A549 (cell line): ENCODE measurements at regions not wholly inside any gene's neighbourhood (a gene's known extent, or its start where the extent isn't known, plus 50 kb on each side); places are given as distances from the start of the nearest gene placed in this dataset.

Source experiments
- ATAC-seq, 2 experiments: fragments of 200-7000 bp in 1 of 2; fragments of >200 bp in 1 of 2; cut with Nextera tagmentation in 1 of 2; cut with Tn5 transposase in 1 of 2; 3 replicates each; pipeline versions ENCODE4 v1.8.0 to v1.9.1; 2018 to 2020; ENCODE audit warnings: mild to moderate bottlenecking in 1 of 2, moderate library complexity in 1 of 2
- CTCF ChIA-PET: fragments of 300-600 bp; sonication (Branson Sonifier 250); formaldehyde crosslinking; extraction: SDS; loops from one replicate; lab custom pipeline; 2021; ENCODE audit warnings: antibody characterized with exemption, inconsistent platforms; lab: Yijun Ruan, JAX
- POLR2A ChIA-PET: fragments of 350-600 bp; formaldehyde crosslinking; extraction: SDS; loops from one replicate; lab custom pipeline; 2021; ENCODE audit warnings: antibody characterized with exemption, inconsistent platforms; lab: Yijun Ruan, JAX
- DNase-seq, 2 experiments: peaks; one replicate each; pipeline versions ENCODE4 v3.0.0 to v3.0.0-alpha.2; 2011 to 2016; ENCODE audit warnings: low read depth in 1 of 2, low spot score in 1 of 2
- FAIRE-seq: peaks from 2 replicates; lab custom pipeline; 2011; peaks lifted over from hg19 to GRCh38; lab: Jason Lieb, UNC
- H3K27ac ChIP-seq, 2 experiments: fragments of >200 bp; sonication (Bioruptor Twin); formaldehyde crosslinking; 3 replicates each; pipeline ENCODE4 v1.5.1; 2016 to 2017
- H3K4me1 ChIP-seq: fragments of >200 bp; sonication (Bioruptor Twin); formaldehyde crosslinking; 3 replicates; pipeline ENCODE4 v1.6.1; 2016
- H3K4me2 ChIP-seq: fragments of >200 bp; sonication (Bioruptor Twin); formaldehyde crosslinking; 3 replicates; pipeline ENCODE4 v1.6.1; 2016
- H3K4me3 ChIP-seq: fragments of >200 bp; sonication (Bioruptor Twin); formaldehyde crosslinking; 3 replicates; pipeline ENCODE4 v1.5.1; 2016
- H3K9me3 ChIP-seq: fragments of >200 bp; sonication (Bioruptor Twin); formaldehyde crosslinking; 3 replicates; pipeline ENCODE4 v1.6.1; 2016
- CBX8 ChIP-seq: fragments of 200-600 bp; sonication (generic); IDR thresholded peaks from 2 replicates; pipeline ENCODE4 v1.6.1; 2016
- EHMT2 ChIP-seq: fragments of 200-600 bp; sonication (generic); IDR thresholded peaks from 2 replicates; pipeline ENCODE4 v1.6.1; 2016; ENCODE audit warnings: antibody characterized with exemption, low read depth, mild to moderate bottlenecking, moderate library complexity
- EP300 ChIP-seq, 2 experiments: fragments of >200 bp; sonication (Bioruptor Twin); formaldehyde crosslinking; IDR thresholded peaks; 2 replicates in 1 of 2; 3 replicates in 1 of 2; pipeline ENCODE4 v1.6.1; 2016 to 2017
- FOSL2 ChIP-seq, 2 experiments: fragments of 450-650 bp in 1 of 2; fragments of >200 bp in 1 of 2; sonication (Bioruptor Twin) in 1 of 2; formaldehyde crosslinking; IDR thresholded peaks; 2 replicates each; pipeline versions ENCODE4 v1.5.0 to v1.6.1; 2016 to 2020; ENCODE audit warnings: mild to moderate bottlenecking in 1 of 2, moderate library complexity in 1 of 2
- HDAC2 ChIP-seq: fragments of 200-600 bp; sonication (generic); IDR thresholded peaks from 2 replicates; pipeline ENCODE4 v1.6.1; 2016
- HOXB13 ChIP-seq: fragments of 250-450 bp; sonication (Bioruptor Pico); IDR thresholded peaks from 2 replicates; pipeline ENCODE4 v1.5.0; 2020; ENCODE audit warnings: low read depth, mild to moderate bottlenecking, moderate library complexity
- JUN ChIP-seq, 2 experiments: fragments of >200 bp; sonication (Bioruptor Twin); formaldehyde crosslinking; IDR thresholded peaks; 2 replicates in 1 of 2; 3 replicates in 1 of 2; pipeline ENCODE4 v1.6.1; 2016 to 2017
- JUNB ChIP-seq: fragments of >200 bp; sonication (Bioruptor Twin); formaldehyde crosslinking; IDR thresholded peaks from 2 replicates; pipeline ENCODE4 v1.6.1; 2016
- KDM5A ChIP-seq: fragments of 200-600 bp; sonication (generic); IDR thresholded peaks from 2 replicates; pipeline ENCODE4 v1.6.1; 2016; ENCODE audit warnings: antibody characterized with exemption, mild to moderate bottlenecking
- MAZ ChIP-seq: fragments of 150-350 bp; IDR thresholded peaks from 2 replicates; pipeline ENCODE4 v1.6.1; 2014; ENCODE audit warnings: antibody characterized with exemption, low read depth, low read length, borderline replicate concordance
- NFE2L2 ChIP-seq: fragments of 150-350 bp; conservative IDR thresholded peaks from 2 replicates; pipeline ENCODE4 v1.6.1; 2014; ENCODE audit warnings: low read length
- PHF8 ChIP-seq: fragments of 200-600 bp; sonication (generic); IDR thresholded peaks from 2 replicates; pipeline ENCODE4 v1.6.1; 2016; ENCODE audit warnings: low read depth, mild to moderate bottlenecking, antibody characterized with exemption, moderate library complexity, borderline replicate concordance
- RFX5 ChIP-seq: fragments of 450-650 bp; IDR thresholded peaks from 2 replicates; pipeline ENCODE4 v1.7.1; 2014; ENCODE audit warnings: antibody characterized with exemption, mild to moderate bottlenecking, moderate library complexity
- RNF2 ChIP-seq: fragments of 200-600 bp; sonication (generic); IDR thresholded peaks from 2 replicates; pipeline ENCODE4 v1.6.1; 2016; ENCODE audit warnings: low read depth, mild to moderate bottlenecking, antibody characterized with exemption, moderate library complexity, borderline replicate concordance
- SREBF2 ChIP-seq: fragments of 450-650 bp; IDR thresholded peaks from 2 replicates; pipeline ENCODE4 v1.6.1; 2014; ENCODE audit warnings: mild to moderate bottlenecking, moderate library complexity
- TFCP2L1 ChIP-seq: fragments of 250-450 bp; sonication (Bioruptor Pico); IDR thresholded peaks from 2 replicates; pipeline ENCODE4 v1.5.0; 2021; ENCODE audit warnings: mild to moderate bottlenecking
- ZC3H11A ChIP-seq: fragments of 450-650 bp; IDR thresholded peaks from 2 replicates; pipeline ENCODE4 v1.6.1; 2014; ENCODE audit warnings: antibody characterized with exemption, mild to moderate bottlenecking
- ZNF302 ChIP-seq: fragments of 250-450 bp; sonication (Bioruptor Pico); IDR thresholded peaks from 2 replicates; pipeline ENCODE4 v1.9.0; 2021; ENCODE audit warnings: inconsistent platforms, mild to moderate bottlenecking, moderate library complexity
- WGBS: methylation state at CpG from one replicate; pipeline ENCODE4 v1.1.6; 2017; ENCODE audit errors: missing lambda C conversion rate; 5-methylcytosine and 5-hydroxymethylcytosine counted together
- TF ChIP-seq, protein P1 (sequence below): IDR thresholded peaks from 2 replicates; pipeline ENCODE4 v1.6.1; 2012; ENCODE audit warnings: low read depth, borderline replicate concordance
- TF ChIP-seq, protein P2 (sequence below): fragments of 250-450 bp; sonication (Bioruptor Pico); IDR thresholded peaks from 2 replicates; pipeline ENCODE4 v1.5.0; 2021; ENCODE audit warnings: mild to moderate bottlenecking, moderate library complexity, borderline replicate concordance
- TF ChIP-seq, protein P3 (sequence below): fragments of 450-650 bp; IDR thresholded peaks from 2 replicates; pipeline ENCODE4 v1.6.1; 2014; ENCODE audit warnings: antibody characterized with exemption
- TF ChIP-seq, protein P4 (sequence below): fragments of 150-350 bp; IDR thresholded peaks from 2 replicates; pipeline ENCODE4 v1.6.1; 2014; ENCODE audit warnings: low read depth, mild to moderate bottlenecking, low read length
- TF ChIP-seq, protein P5 (sequence below): fragments of 200-600 bp; sonication (generic); IDR thresholded peaks from 2 replicates; pipeline ENCODE4 v1.6.1; 2016; ENCODE audit warnings: antibody characterized with exemption, mild to moderate bottlenecking, moderate library complexity

DNA sequence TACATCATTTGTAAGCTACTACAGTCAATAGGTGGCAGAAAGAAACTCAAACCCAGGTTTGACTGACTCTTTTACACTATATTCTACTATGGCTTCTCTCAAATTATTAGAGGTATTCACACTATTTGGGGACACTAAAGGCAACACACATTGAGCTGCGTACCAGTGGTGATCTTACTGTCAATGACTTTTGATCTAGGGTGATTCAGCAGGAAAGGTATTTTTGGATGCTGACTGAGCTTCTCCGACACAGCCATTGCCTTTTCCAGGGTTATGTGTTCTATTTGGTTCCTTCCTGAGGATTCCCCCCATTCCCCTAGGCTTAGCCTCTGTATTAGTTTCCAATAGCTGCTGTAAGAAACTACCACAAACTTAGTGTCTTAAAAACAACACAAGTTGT, 73.2 kb upstream of the JAK1 start:
- TF ChIP-seq, protein P1, sequence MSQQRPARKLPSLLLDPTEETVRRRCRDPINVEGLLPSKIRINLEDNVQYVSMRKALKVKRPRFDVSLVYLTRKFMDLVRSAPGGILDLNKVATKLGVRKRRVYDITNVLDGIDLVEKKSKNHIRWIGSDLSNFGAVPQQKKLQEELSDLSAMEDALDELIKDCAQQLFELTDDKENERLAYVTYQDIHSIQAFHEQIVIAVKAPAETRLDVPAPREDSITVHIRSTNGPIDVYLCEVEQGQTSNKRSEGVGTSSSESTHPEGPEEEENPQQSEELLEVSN: no peak
- TF ChIP-seq KDM5A (no peak), HDAC2 (no peak), NFE2L2 (no peak), PHF8 (no peak), ZC3H11A (no peak), HOXB13 (no peak), JUN (IDR thresholded peaks at IDR 0.05) (no peak), RNF2 (no peak)
- TF ChIP-seq, protein P2, sequence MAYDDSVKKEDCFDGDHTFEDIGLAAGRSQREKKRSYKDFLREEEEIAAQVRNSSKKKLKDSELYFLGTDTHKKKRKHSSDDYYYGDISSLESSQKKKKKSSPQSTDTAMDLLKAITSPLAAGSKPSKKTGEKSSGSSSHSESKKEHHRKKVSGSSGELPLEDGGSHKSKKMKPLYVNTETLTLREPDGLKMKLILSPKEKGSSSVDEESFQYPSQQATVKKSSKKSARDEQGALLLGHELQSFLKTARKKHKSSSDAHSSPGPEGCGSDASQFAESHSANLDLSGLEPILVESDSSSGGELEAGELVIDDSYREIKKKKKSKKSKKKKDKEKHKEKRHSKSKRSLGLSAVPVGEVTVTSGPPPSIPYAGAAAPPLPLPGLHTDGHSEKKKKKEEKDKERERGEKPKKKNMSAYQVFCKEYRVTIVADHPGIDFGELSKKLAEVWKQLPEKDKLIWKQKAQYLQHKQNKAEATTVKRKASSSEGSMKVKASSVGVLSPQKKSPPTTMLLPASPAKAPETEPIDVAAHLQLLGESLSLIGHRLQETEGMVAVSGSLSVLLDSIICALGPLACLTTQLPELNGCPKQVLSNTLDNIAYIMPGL (CRISPR knock-in tag): no peak
- Histone ChIP-seq H3K4me3 (no peak overlapping the region), H3K27ac (no peak overlapping the region), H3K9me3 (no peaks in the 10 kb centered on the region), H3K4me1 (no peaks in the 10 kb centered on the region), H3K4me2 (no peak overlapping the region)
- DNase-seq (no peak), ATAC-seq (no peak), FAIRE-seq (no peak)
- WGBS: 88% methylated on average over 2 of the region's 2 CpGs
- CTCF ChIA-PET: no interaction called here
- POLR2A ChIA-PET: no interaction called here

DNA sequence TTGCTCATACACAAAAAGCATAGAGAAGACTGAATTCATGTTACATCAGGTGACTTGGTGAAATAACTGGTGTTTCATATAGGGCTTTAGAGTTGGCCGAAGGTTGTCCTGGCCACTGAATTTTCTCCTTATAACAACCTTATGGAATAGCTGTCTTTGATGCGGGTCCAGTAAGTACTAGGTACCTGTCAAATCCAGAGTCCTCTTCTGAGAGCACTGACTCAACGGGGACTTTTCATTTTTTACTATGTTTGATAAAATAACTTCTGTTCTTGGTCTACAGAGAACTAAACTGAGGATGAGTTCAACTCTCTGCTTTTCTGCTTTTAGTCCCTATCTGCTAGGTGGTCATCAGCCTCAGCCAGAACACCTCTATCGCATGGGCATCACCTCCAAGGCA, 76.1 kb upstream of the JAK1 start:
- no peak for DNase-seq
- WGBS: 84% methylated on average over 4 of the region's 4 CpGs
- ATAC-seq: no peak
- Histone ChIP-seq H3K9me3 (no peaks in the 10 kb centered on the region), H3K4me3 (no peak overlapping the region), H3K27ac (no peak overlapping the region), H3K4me2 (no peak overlapping the region), H3K4me1 (no peaks in the 10 kb centered on the region)
- TF ChIP-seq, protein P3, sequence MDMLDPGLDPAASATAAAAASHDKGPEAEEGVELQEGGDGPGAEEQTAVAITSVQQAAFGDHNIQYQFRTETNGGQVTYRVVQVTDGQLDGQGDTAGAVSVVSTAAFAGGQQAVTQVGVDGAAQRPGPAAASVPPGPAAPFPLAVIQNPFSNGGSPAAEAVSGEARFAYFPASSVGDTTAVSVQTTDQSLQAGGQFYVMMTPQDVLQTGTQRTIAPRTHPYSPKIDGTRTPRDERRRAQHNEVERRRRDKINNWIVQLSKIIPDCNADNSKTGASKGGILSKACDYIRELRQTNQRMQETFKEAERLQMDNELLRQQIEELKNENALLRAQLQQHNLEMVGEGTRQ: no peak
- no peak for TF ChIP-seq CBX8
- no peak for TF ChIP-seq MAZ
- no peak for TF ChIP-seq EP300 (IDR thresholded peaks at IDR 0.05)
- no peak for TF ChIP-seq SREBF2
- TF ChIP-seq, protein P4, sequence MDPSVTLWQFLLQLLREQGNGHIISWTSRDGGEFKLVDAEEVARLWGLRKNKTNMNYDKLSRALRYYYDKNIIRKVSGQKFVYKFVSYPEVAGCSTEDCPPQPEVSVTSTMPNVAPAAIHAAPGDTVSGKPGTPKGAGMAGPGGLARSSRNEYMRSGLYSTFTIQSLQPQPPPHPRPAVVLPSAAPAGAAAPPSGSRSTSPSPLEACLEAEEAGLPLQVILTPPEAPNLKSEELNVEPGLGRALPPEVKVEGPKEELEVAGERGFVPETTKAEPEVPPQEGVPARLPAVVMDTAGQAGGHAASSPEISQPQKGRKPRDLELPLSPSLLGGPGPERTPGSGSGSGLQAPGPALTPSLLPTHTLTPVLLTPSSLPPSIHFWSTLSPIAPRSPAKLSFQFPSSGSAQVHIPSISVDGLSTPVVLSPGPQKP: no peak
- TF ChIP-seq EHMT2: no peak
- TF ChIP-seq RFX5: no peak
- no peak for TF ChIP-seq ZNF302 (CRISPR knock-in tag)
- TF ChIP-seq, protein P1: no peak
- TF ChIP-seq, protein P5, sequence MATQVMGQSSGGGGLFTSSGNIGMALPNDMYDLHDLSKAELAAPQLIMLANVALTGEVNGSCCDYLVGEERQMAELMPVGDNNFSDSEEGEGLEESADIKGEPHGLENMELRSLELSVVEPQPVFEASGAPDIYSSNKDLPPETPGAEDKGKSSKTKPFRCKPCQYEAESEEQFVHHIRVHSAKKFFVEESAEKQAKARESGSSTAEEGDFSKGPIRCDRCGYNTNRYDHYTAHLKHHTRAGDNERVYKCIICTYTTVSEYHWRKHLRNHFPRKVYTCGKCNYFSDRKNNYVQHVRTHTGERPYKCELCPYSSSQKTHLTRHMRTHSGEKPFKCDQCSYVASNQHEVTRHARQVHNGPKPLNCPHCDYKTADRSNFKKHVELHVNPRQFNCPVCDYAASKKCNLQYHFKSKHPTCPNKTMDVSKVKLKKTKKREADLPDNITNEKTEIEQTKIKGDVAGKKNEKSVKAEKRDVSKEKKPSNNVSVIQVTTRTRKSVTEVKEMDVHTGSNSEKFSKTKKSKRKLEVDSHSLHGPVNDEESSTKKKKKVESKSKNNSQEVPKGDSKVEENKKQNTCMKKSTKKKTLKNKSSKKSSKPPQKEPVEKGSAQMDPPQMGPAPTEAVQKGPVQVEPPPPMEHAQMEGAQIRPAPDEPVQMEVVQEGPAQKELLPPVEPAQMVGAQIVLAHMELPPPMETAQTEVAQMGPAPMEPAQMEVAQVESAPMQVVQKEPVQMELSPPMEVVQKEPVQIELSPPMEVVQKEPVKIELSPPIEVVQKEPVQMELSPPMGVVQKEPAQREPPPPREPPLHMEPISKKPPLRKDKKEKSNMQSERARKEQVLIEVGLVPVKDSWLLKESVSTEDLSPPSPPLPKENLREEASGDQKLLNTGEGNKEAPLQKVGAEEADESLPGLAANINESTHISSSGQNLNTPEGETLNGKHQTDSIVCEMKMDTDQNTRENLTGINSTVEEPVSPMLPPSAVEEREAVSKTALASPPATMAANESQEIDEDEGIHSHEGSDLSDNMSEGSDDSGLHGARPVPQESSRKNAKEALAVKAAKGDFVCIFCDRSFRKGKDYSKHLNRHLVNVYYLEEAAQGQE: no peak
- TF ChIP-seq FOSL2 (IDR thresholded peaks at IDR 0.05): no peak
- TF ChIP-seq FOSL2 (CRISPR knock-in tag; IDR thresholded peaks at IDR 0.05): no peak
- no peak for TF ChIP-seq TFCP2L1 (CRISPR knock-in tag)
- TF ChIP-seq JUNB: no peak
- no peak for TF ChIP-seq HDAC2
- TF ChIP-seq NFE2L2: no peak
- no peak for FAIRE-seq
- CTCF ChIA-PET: interaction anchor here (1.1 kb wide), 1 partner anchor 29 kb away, joined by 3 read pairs; no protein-coding TSS in a partner anchor
- POLR2A ChIA-PET: no interaction called here
